Right ventricle myocardium inferior (tissue), 1 donor: ENCODE measurements at regions not wholly inside any gene's neighbourhood (a gene's known extent, or its start where the extent isn't known, plus 50 kb on each side); places are given as distances from the start of the nearest gene placed in this dataset.
"Not testable (repeated sequence)": the region's sequence is repeated elsewhere in the genome, so short reads cannot be mapped to it uniquely, and the experiment has no call there.

ENCODE experiments used
- ATAC-seq: fragments of 200-7000 bp; cut with Tn5 transposase; one replicate; pipeline ENCODE4 v1.9.1; 2020; ENCODE audit warnings: mild to moderate bottlenecking, moderate library complexity
- DNase-seq: peaks from one replicate; pipeline ENCODE4 v3.0.0; 2021; ENCODE audit errors: missing footprints
- intact Hi-C: fragments of 100-400 bp; cut with DNase I; formaldehyde crosslinking; loops from one replicate; pipeline ENCODE4 v1.11.0; 2022
- donor health status: DM: no; HTN: yes; CAD: no; lungs with severe emphysema.

DNA sequence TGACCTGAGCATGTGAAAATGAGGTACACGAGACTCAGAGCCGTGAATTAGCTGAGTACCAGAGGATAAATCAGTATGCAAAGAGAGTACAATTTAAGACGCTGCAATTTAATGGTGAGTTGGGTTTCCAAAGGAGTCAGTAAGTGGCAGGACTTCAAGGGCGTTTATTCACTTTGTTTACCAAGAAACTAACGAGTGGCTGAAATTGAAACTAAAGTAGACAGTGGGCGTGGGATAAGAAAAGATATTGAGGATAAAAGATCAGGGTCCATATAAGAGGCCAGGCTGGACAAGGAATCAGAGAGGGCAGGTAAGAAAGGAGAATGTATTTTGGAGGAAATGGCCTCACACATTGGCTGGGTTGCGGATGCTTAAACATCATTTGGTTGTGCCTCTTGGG, 346.9 kb upstream of the SPATA31A3 start:
- intact Hi-C loops, DNase-seq: not testable (repeated sequence)

DNA sequence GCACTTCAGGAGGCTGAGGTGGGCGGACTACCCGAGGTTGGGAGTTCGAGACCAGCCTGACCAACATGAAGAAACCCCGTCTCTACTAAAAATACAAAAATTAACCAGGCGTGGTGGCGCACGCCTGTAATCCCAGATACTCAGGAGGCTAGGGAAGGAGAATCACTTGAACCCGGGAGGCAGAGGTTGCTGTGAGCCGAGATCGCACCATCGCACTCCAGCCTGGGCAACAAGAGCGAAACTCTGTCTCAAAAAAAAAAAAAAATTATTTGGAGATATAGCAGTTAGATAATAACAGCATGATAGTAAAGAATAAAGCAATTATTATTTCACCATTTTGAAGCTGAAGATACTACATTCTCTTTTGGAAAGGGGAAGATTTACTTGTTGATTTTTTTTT, 345.9 kb upstream of the SPATA31A3 start:
- intact Hi-C loops, DNase-seq, ATAC-seq: not testable (repeated sequence)

More for the DNA sequence above, 346.9 kb upstream of the SPATA31A3 start:
- not testable (repeated sequence) for ATAC-seq

DNA sequence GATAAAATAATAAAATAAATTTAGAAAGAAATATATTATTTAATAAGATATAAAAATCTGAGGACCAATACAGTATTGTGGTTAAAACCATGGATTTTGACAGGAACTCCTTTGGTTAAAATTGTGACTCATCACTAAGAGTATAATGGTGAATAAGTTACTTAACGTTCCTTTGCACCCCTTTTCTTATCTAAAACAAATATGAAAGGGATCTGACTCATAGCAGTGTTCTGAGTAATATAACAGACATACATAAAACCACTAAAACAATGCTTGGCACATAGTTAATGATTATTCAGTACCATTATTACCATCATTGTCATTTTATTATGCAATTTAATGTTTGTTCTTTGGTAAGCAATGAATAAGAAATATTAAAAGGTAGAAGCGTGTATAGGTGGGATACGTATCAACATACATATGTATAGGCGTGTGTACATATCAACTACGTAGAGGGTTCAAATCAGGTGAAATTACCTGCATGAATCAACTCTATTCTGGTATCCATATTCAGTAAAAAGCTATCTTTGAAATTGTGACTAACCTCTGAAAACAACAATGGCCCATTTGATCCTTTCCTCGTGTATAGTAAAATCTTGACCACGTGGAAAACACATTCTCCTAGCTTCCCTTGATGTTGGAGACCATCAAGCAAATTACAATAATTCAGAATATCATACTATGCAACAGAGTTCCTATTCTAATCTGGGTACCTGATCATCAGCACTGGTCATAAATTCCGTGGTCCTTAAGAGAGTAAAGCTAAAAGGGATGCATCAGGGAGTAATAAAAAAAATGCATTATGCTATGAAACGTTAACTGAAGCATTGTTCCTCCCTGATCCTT, 342.6 kb upstream of the SPATA31A3 start:
- DNase-seq, intact Hi-C loops, ATAC-seq: not testable (repeated sequence)

DNA sequence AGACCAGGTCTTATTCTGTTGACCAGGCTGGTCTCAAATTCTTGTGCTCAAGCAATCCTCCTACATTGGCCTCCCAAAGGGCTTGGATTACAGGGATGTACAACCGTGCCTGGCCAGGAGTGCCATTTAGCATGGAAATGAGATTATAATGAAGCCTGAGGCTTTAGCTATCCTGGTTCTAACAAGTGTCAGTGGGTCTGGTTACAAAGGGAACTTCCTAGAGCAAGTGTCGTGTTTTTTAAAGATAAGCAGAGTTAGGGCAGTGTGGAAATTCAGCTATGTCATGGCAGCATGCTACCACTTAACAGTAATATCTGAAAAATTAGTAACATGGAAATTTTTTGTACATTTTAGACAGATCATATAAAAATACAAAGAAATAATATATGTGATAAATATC, 339.3 kb upstream of the SPATA31A3 start:
- intact Hi-C loops, DNase-seq, ATAC-seq: not testable (repeated sequence)

DNA sequence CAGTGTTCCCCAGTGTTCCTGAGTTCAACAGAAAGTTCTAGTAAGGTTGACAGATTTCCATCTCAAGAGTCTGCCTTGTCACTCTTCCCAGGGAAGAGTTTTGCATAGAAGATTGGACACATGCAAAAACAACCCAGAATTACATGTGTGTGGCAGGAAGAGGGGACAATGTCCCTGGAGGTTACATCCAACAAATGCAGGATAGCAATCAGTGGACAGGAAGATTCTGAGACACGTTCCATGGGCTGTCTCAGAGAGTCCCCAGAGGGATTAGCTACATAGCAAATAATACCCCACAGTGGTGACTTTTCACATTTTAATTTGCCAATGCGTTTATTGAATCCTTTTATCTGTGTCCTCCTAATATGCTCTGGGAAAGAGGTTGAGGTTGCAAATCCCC, 321.1 kb upstream of the SPATA31A3 start:
- ATAC-seq, intact Hi-C loops: not testable (repeated sequence)

DNA sequence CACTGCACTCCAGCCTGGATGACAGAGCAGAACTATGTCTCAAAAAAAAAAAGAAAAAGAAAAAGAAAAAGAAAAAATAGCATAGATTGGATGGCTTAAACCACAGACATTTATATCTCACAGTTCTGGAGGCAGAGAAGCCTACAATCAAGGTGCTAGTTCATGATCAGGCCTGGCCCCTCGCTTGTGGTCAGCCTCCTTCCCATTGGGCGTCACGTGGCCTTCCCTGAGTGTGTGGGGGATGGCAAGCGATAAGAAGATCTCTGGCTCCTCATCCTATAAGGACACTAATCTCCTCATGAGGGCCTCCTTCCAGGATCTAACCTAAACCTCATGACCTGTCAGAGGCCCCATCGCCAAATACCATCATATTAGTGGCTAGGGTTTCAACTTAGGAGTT, 320.2 kb upstream of the SPATA31A3 start:
- DNase-seq, ATAC-seq, intact Hi-C loops: not testable (repeated sequence)

More for the DNA sequence above, 321.1 kb upstream of the SPATA31A3 start:
- DNase-seq = not testable (repeated sequence)

DNA sequence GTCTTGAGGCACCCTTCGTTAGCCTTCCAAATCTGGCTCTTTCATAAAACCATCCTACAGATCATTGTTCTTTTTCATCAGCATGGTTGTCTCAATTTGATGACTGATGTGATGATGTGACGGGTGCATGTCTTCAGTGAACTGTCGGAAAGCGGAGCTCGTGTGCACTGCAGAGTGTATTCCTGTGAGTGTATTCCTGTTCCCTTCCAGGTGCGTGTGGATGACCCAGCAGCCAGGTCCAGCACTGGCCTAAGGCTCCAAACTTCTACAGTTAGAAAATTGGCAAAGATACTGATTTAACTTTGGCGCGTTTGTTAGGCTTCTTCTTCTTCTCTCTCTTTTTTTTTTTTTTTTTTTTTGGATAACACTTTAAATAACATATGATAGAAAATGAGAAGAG, 314.8 kb upstream of the SPATA31A3 start:
- intact Hi-C loops, DNase-seq, ATAC-seq: not testable (repeated sequence)

DNA sequence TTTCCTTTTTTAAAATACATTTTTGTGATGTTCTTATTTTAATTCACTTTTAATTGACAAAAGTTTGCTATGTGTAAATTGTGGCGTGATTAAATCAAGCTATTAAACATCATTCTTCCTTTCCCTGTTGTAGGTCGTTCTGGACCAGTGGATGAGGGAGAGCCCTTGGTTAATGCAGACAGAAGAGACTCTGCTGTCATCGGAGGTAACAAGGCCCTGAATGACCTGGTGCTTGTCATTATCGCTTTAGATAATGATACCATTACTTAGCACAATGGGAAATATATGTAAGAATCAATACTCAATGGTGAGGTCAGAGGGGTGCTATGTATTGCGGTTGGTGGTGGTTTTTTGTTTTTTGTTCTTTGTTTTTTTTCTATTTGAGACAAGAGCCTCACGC, 296.4 kb upstream of the SPATA31A3 start:
- ATAC-seq, intact Hi-C loops, DNase-seq: not testable (repeated sequence)

DNA sequence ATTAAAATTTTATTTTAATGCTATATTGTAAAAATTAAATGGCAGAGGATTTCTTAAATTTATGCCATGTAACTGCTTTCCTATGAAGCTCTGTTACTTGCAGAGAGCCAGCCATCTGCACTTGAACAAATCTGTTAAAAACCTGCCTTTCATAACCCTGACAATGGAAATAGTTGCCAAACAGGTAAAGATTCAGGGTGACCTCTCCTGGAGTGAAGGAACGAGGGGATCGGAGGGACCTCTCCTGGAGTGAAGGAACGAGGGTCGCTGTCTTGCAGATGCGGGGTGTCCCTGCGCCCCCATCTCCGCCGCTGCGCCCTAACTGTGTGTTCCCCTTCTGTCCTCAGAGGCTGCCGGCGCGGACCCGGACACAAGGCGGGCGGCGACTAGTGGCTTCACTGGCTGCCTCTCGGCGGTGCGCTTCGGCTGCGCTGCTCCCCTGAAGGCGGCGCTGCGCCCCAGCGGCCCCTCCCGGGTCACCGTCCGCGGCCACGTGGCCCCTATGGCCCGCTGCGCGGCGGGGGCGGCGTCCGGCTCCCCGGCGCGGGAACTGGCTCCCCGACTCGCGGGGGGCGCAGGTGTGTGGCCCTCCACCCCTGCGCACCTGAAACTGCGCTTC, 295.9 kb upstream of the SPATA31A3 start:
- ATAC-seq, intact Hi-C loops: not testable (repeated sequence)

DNA sequence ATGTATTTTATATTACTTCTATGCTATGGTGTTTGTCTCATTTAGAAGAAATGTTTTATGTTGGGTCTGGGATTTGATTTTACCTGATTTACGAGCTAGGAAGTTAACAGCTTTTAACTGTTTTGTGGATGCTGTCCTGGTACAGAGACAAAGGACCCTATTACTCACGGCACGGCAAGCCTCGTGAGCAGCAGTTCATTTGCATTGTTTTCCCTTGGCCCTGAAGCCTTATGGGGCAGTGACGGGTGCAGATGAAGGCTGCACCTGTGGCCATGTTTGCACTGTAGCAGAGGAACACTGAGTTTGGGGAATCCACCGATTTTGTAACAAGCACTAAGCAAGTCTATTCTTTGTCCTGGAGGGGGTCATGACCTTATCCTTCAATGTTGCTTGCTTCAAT, 291.9 kb upstream of the SPATA31A3 start:
- DNase-seq, ATAC-seq, intact Hi-C loops: not testable (repeated sequence)

More for the DNA sequence above, 295.9 kb upstream of the SPATA31A3 start:
- DNase-seq = not testable (repeated sequence)

DNA sequence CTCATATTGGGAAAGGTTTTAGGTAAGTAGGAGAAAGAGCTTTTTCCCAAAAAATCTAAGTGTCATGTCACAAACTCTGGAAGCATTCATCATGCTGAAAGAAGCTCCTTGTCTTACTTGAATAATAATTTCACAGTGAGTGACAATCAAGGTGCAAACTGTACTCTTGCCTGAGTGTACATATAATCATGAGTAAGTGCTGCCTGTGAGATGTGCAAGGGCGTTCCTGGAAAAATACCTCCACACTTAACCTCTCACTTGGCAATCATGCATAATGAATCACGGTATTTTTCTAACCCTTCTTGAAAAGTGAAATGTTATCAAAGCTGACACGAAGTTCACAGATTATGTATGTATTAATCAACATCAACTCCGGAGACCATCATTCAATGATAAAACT, 289.2 kb upstream of the SPATA31A3 start:
- ATAC-seq, intact Hi-C loops: not testable (repeated sequence)

DNA sequence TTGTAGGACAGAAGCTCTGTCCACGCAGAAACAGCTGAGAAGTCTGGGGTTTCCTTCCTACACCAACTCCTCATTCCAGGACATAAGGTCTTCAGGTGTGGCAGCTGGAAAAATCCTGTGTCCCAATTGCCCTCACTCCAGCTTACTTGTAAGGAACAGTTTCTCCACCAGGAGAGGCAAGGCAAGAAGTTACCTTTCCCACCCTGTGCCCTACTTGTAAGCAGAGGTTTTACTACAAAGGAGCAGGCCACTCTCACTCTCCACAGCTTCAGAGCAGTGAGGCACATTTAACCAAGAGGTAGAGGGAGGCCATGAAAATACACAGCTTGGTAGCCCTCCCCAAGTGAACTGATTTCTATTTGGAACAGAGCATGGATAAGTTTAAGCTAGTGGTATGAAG, 277.3 kb upstream of the SPATA31A3 start:
- ATAC-seq, DNase-seq, intact Hi-C loops: not testable (repeated sequence)

More for the DNA sequence above, 289.2 kb upstream of the SPATA31A3 start:
- not testable (repeated sequence) for DNase-seq

DNA sequence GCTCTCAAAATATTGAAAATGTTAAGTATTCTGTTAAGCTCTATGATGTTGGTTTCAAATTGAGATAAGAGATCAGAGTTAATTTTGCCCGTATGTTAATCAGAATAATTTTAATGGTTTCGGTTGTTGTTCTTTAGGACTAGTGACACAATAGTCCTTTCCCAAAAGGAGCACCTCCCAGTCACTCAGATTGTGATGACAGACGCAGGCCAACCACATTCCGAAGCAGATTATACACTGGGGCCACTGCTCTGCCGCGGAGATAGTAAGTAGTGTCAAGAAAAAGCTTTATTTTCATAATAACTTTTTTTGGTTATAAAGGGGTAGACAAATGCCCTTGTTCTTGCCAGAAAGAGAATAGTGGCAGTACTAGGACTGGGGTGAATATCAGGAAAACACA, 265.5 kb upstream of the SPATA31A3 start:
- intact Hi-C loops = not testable (repeated sequence)
- peak; percentile 56 for ATAC-seq

DNA sequence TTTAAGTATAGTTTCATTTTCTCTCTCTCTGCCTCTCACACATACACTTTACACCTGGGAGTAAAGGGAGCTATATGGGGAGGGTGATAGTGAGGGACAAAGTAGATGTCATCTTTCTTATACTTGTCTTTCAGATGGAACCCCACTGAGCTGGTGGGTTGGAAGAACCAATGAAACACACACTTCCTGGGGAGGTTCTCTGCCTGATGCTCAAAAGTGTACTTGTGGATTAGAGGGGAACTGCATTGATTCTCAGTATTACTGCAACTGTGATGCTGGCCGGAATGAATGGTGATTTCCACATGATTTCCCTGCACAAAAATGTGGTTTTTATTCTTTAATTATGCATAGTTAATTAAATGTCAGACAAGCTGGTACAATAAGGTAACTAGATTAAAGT, 256.6 kb upstream of the SPATA31A3 start:
- DNase-seq, intact Hi-C loops, ATAC-seq: not testable (repeated sequence)

More for the DNA sequence above, 265.5 kb upstream of the SPATA31A3 start:
- not testable (repeated sequence) for DNase-seq

DNA sequence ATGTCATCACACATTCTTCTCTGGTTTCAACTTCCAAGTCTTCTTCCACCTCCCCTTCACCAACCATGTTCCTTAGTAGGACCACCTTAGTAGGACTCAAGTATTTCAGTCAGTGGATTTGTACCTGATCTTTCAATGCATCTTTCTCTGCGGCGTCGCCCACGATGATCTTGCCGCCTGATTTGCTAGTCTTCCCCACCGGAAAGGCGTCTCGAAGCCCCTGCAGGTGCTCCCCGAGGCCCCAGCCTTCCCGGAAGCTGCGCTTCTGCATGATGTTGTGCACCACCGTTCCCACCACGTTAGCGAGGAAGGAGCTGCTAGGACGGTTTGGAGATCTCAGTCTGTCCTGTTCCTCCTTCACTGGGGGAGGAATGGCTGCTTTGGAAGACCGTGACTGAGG, 219.7 kb upstream of the SPATA31A3 start:
- peak; percentile 20 for DNase-seq
- ATAC-seq, intact Hi-C loops: not testable (repeated sequence)

DNA sequence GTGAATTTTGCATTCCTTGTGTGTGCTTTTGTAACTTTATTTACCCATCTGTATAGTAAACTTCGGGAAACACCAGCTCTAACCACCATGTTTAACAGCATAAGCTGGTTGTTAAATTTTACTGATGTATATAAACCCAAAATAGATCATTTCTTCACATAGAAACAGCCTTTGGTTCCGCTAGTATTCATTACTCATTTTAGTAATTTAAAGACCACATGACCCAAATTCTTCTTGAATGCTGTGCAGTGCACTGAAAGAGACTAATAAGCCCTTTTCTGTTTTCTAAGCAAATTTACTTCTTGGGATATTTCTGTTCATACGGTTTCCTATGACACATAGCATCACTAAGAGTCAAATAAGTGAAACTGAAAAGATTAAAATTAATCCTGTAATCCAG, 218.5 kb upstream of the SPATA31A3 start:
- intact Hi-C loops, ATAC-seq, DNase-seq: not testable (repeated sequence)

DNA sequence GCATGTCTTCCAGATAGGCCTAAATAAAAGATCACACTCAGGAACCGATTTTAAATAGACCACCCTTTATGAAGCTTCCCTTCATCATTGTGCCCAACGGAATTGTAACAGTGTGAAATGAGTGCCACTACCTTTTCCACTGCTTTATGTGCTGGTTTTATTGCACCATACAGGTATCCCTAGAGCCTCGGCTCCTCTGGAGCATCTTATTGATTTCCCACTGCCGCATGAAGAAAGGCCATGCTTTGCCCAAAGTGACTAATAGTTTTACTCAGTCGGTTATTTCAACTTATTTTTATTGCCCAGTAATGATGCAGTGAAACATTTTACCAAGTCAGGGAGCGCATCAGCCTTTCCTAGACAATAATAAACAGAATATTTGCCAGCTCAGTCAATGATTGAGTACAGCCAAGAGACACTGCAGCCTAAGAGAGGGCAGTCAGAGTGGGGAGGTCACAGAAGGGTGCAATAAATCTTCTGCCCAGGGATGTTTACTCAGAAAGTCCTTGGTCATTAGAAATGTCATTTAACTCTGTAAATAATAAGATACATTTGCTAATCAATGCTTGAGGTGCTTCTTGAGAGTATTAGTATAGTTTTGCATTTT, 216.6 kb upstream of the SPATA31A3 start:
- intact Hi-C loops, ATAC-seq, DNase-seq: not testable (repeated sequence)

DNA sequence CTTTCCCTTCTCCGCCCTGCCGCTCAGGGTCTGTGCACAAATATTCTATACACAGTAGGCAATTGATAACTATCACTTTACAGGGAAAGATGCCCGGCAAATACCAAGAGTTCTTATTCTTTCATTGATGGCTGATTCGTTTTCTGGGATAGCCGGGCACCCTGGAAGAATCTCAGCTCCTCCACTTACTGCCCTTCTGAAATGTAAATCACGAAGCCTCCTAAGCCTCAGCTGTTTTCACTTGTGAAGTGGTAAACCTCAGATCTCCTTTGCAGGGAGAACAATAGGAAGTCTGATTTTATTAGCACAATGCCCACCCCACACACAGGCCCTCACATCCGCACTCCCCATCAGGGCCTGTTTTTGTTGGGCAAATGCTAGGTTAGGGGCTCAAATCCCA, 203.8 kb upstream of the SPATA31A3 start:
- DNase-seq, ATAC-seq, intact Hi-C loops: not testable (repeated sequence)

DNA sequence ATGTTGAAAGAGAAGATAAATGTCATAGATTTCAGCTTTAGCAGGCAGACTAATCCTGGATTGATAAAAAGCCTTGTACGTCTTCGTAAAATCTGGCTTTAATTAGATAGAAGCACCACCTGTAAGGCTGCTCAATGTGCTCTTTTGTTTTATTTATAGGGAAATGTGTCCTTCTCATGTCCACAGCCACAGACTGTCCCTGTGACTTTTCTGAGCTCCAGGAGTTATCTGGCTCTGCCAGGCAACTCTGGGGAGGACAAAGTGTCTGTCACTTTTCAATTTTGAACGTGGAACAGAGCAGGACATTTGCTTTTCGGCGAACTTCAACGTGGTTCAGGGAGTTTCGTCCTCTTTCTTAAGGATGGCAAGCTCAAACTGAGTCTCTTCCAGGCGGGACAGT, 203.0 kb upstream of the SPATA31A3 start:
- ATAC-seq = peak; percentile 34
- DNase-seq, intact Hi-C loops: not testable (repeated sequence)
